RWPE1 (cell line): ENCODE measurements at regions not wholly inside any gene's neighbourhood (a gene's known extent, or its start where the extent isn't known, plus 50 kb on each side); places are given as distances from the start of the nearest gene placed in this dataset.

Experiments used
- CTCF ChIA-PET: fragments of 350-600 bp; sonication (Branson Sonifier 250); formaldehyde crosslinking; extraction: SDS; loops from one replicate; lab custom pipeline; 2021; lab: Yijun Ruan, JAX
- POLR2A ChIA-PET: fragments of 400-600 bp; formaldehyde crosslinking; extraction: SDS; loops from one replicate; lab custom pipeline; 2020; ENCODE audit warnings: antibody characterized with exemption; ENCODE audit not compliant: low non-redundant PET; lab: Yijun Ruan, JAX
- DNase-seq: peaks from one replicate; pipeline ENCODE4 v3.0.0; 2012; ENCODE audit warnings: low spot score
- H3K27ac ChIP-seq: fragments of 450-650 bp; 2 replicates; pipeline ENCODE4 v1.5.1; 2017
- CTCF ChIP-seq: fragments of 450-650 bp; conservative IDR thresholded peaks from 2 replicates; pipeline ENCODE4 v1.5.1; 2017; ENCODE audit warnings: low read depth, mild to moderate bottlenecking

GRCh38 chr3:81094986-81095385 is 666.5 kb downstream of the GBE1 start:
- ChIA-PET CTCF (no interaction called here), POLR2A (no interaction called here)
- DNase-seq = no peak
- no peak overlapping the region for H3K27ac ChIP-seq
- no peak for TF ChIP-seq CTCF

GRCh38 chr3:81087607-81088006 is 673.8 kb downstream of the GBE1 start:
- no peak overlapping the region for H3K27ac ChIP-seq
- no peak for DNase-seq
- POLR2A ChIA-PET = no interaction called here
- TF ChIP-seq CTCF = no peak
- CTCF ChIA-PET = no interaction called here

- H3K27ac ChIP-seq = no peak overlapping the region
- TF ChIP-seq CTCF = no peak
- CTCF ChIA-PET = no interaction called here
- DNase-seq = no peak
- POLR2A ChIA-PET = no interaction called here
Measured at GRCh38 chr3:81086348-81086747, 675.1 kb downstream of the GBE1 start.

GRCh38 chr3:81080608-81081007 is 680.8 kb downstream of the GBE1 start:
- no peak overlapping the region for H3K27ac ChIP-seq
- TF ChIP-seq CTCF = no peak
- CTCF ChIA-PET = no interaction called here
- DNase-seq = no peak
- POLR2A ChIA-PET = no interaction called here

- TF ChIP-seq CTCF = no peak
- DNase-seq = no peak
- POLR2A ChIA-PET = no interaction called here
- no peak overlapping the region for H3K27ac ChIP-seq
- CTCF ChIA-PET = no interaction called here
Measured at GRCh38 chr3:81072591-81072990, 688.9 kb downstream of the GBE1 start.

- CTCF ChIA-PET = no interaction called here
Measured at GRCh38 chr3:81068546-81068945, 692.9 kb downstream of the GBE1 start.

More at GRCh38 chr3:81068546-81068945, 692.9 kb downstream of the GBE1 start:
- no peak overlapping the region for H3K27ac ChIP-seq
- TF ChIP-seq CTCF = no peak
- DNase-seq = no peak
- POLR2A ChIA-PET = no interaction called here
